Thymus (tissue), 11 donors: ENCODE measurements at regions not wholly inside any gene's neighbourhood (a gene's known extent, or its start where the extent isn't known, plus 50 kb on each side); places are given as distances from the start of the nearest gene placed in this dataset.
"Not testable (repeated sequence)": the region's sequence is repeated elsewhere in the genome, so short reads cannot be mapped to it uniquely, and the experiment has no call there.

Experiments used
- DNase-seq, 9 donors: peaks; one replicate each; pipeline ENCODE4 v3.0.0-alpha.2; 2013; ENCODE audit warnings: low spot score in 9 of 9, low read depth in 6 of 9, missing footprints in 1 of 9
- H3K27ac ChIP-seq, 2 donors: one replicate each; pipeline ENCODE4 v1.5.1; 2013; ENCODE audit warnings: control low read depth in 1 of 2, low read depth in 1 of 2, low read length in 1 of 2, mild to moderate bottlenecking in 1 of 2, moderate library complexity in 1 of 2
- H3K27me3 ChIP-seq, 2 donors: one replicate each; pipeline ENCODE4 v1.5.1; 2013; ENCODE audit warnings: low read length in 1 of 2; ENCODE audit not compliant: control insufficient read depth in 2 of 2, insufficient read depth in 1 of 2
- H3K36me3 ChIP-seq, 2 donors: one replicate each; pipeline ENCODE4 v1.5.1; 2013; ENCODE audit warnings: low read length in 1 of 2, mild to moderate bottlenecking in 1 of 2, moderate library complexity in 1 of 2; ENCODE audit not compliant: control insufficient read depth in 2 of 2, insufficient read depth in 2 of 2
- H3K4me1 ChIP-seq, 2 donors: one replicate each; pipeline ENCODE4 v1.5.1; 2013; ENCODE audit warnings: low read length in 2 of 2; ENCODE audit not compliant: control insufficient read depth in 2 of 2, insufficient read depth in 2 of 2
- H3K4me3 ChIP-seq, 2 donors: one replicate each; pipeline ENCODE4 v1.5.1; 2013; ENCODE audit warnings: low read length in 2 of 2, control low read depth in 1 of 2, mild to moderate bottlenecking in 1 of 2
- H3K9me3 ChIP-seq, 2 donors: one replicate each; pipeline ENCODE4 v1.5.1; 2013; ENCODE audit warnings: low read length in 1 of 2, mild to moderate bottlenecking in 1 of 2; ENCODE audit not compliant: control insufficient read depth in 2 of 2, insufficient read depth in 1 of 2
- WGBS: extraction: QIAGEN DNeasy Blood & Tissue Kit; methylation state at CpG from one replicate; pipeline ENCODE4 v1.1.7; 2013; 5-methylcytosine and 5-hydroxymethylcytosine counted together
- donor health status: healthy.

DNA sequence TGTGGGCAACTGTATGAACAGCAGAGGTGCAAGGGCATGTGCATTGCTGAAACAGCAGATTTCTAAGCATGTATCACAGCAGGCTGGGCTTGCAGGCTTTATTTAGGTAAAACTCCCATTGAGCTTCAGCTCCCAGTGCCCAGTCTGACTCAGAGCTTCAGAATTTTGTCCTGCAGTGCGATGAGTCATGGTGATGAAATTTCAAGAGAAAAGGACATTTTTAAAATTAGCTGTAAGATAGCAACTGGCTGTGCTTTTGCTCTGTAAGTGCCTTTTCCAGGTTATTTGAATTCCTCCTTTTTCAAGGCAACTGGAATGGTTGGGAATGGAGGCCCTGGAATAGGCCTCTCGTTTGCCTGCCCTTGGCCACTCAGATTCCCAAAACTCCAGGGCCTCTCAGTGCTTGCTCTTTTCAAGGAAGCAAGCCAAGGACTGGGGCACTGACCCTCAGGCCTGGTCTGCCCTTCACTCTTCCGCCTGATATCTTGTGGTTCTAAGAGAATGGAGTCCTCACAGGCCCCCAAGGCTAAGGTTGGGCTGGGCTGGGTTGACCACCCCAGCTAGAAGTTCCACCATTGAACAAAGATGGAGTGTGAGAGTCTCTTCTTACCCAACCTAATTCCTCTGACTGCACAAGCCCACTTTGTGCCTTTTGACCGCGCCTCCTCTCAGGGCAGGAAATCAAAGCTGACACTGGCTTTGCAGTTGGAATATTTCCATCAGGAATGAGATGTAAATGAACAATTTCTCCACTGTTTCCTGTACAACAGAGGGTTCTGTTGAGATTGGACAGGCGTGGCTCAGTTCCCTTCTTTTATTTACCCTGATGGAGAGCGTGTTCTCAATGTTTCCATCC, 59.5 kb upstream of the PRSS23 start:
- H3K27ac ChIP-seq: peak overlapping the region; percentile 44 to 45
- no peaks in the 10 kb centered on the region for H3K9me3 ChIP-seq
- DNase-seq: no peak
- no peaks in the 10 kb centered on the region for H3K36me3 ChIP-seq
- no peaks in the 10 kb centered on the region for H3K27me3 ChIP-seq
- H3K4me3 ChIP-seq: no peak overlapping the region
- peaks cover 0 to 5% of the 10 kb centered on the region in 2 donors for H3K4me1 ChIP-seq
- WGBS: 94% methylated on average over 7 of the region's 7 CpGs

GRCh38 chr11:86738568-86738967, 61.8 kb upstream of the PRSS23 start:
- WGBS: 99% methylated on average over 2 of the region's 2 CpGs
- H3K9me3 ChIP-seq: no peaks in the 10 kb centered on the region
- no peak for DNase-seq
- H3K36me3 ChIP-seq: no peaks in the 10 kb centered on the region
- H3K27me3 ChIP-seq: no peaks in the 10 kb centered on the region
- no peak overlapping the region for H3K4me3 ChIP-seq
- H3K4me1 ChIP-seq: peaks cover 0 to 5% of the 10 kb centered on the region in 2 donors
- no peak overlapping the region for H3K27ac ChIP-seq

DNA sequence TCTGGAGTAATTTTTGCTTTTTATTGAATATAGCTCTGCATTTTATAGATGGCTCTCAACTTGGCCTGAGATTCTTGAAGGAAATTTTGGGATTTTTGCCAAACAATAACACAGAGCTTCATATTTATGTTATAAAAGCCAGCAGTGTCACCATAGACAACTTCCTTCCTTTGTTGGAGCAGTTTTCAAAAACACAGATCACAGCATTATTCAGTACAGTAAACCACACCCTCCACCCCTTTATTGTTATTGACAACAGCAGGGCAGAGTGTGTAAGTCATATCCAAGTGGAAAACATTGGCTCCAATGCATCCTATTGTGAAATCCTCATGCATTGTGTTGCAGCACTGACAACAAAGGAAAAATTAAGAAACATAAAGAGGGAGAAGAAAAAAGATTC, 62.6 kb upstream of the PRSS23 start:
- no peak for DNase-seq
- H3K27ac ChIP-seq: no peak overlapping the region
- no peaks in the 10 kb centered on the region for H3K36me3 ChIP-seq
- H3K4me1 ChIP-seq: peaks cover 0 to 5% of the 10 kb centered on the region in 2 donors
- no peaks in the 10 kb centered on the region for H3K27me3 ChIP-seq
- H3K9me3 ChIP-seq: no peaks in the 10 kb centered on the region
- no peak overlapping the region for H3K4me3 ChIP-seq

GRCh38 chr11:86737230-86737629, 63.1 kb upstream of the PRSS23 start:
- no peaks in the 10 kb centered on the region for H3K9me3 ChIP-seq
- no peak for DNase-seq
- no peak overlapping the region for H3K27ac ChIP-seq
- no peaks in the 10 kb centered on the region for H3K27me3 ChIP-seq
- H3K4me3 ChIP-seq: no peak overlapping the region
- peaks cover 0 to 5% of the 10 kb centered on the region in 2 donors for H3K4me1 ChIP-seq
- H3K36me3 ChIP-seq: no peaks in the 10 kb centered on the region

DNA sequence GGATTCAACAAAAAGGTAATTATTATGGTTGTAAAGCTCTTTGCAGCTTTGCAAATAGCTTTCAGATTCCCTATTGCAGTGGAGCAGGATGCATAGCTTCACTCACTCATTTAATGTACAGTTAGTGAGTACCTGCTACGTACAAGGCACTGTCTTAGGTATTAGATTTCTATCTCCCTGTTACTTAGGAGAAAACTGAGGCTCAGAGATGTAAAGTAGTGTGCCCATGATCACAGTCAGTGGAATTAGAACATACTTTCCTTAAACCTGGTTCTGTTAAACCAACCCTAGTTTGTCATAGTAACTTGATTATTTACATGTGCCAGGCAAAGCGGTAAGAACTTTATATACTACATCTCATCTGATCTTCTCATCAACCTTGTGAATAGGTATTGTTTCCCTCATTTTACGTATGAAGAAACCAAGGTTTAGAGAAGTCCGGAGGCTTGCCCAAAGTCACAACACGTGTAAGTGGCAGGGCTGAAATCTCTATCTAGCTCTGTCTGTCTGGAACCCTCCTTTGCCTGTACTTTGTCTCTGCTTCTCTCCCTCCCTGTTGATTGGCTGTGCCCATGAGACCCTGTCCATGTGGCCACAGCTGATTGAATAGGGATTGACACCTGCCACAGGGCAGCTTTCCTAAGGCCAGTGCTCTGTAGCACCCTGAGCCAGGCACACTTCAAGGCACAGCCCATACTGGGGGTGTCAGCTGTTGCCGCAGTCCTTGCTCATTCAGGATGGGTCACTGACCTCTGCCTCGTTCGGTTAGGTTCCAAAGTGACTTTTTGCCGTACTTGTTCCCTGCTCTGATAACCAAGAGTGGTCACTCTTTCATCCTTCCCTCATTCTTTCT, 63.8 kb upstream of the PRSS23 start:
- H3K4me1 ChIP-seq: peaks cover 0 to 5% of the 10 kb centered on the region in 2 donors
- H3K27ac ChIP-seq: no peak overlapping the region
- WGBS: 81% methylated on average over 9 of the region's 9 CpGs
- H3K27me3 ChIP-seq: no peaks in the 10 kb centered on the region
- H3K9me3 ChIP-seq: no peaks in the 10 kb centered on the region
- no peaks in the 10 kb centered on the region for H3K36me3 ChIP-seq
- no peak overlapping the region for H3K4me3 ChIP-seq
- DNase-seq: no peak

- Histone ChIP-seq H3K36me3 (no peaks in the 10 kb centered on the region), H3K27me3 (no peaks in the 10 kb centered on the region), H3K9me3 (no peaks in the 10 kb centered on the region), H3K4me1 (peaks cover 0 to 3% of the 10 kb centered on the region in 2 donors), H3K4me3 (no peak overlapping the region), H3K27ac (no peak overlapping the region)
- DNase-seq: no peak
- WGBS: 93% methylated on average over 3 of the region's 3 CpGs
Observed at GRCh38 chr11:86735451-86736290, 63.3 kb upstream of the ME3 start.

DNA sequence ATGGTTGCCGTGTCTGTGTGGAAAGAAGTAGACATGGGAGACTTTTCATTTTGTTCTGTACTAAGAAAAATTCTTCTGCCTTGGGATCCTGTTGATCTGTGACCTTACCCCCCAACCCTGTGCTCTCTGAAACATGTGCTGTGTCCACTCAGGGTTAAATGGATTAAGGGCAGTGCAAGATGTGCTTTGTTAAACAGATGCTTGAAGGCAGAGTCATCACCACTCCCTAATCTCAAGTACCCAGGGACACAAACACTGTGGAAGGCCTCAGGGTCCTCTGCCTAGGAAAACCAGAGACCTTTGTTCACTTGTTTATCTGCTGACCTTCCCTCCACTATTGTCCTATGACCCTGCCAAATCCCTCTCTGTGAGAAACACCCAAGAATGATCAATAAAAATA, 60.3 kb upstream of the ME3 start:
- not testable (repeated sequence) for H3K27ac ChIP-seq, DNase-seq, H3K4me3 ChIP-seq, H3K4me1 ChIP-seq, H3K9me3 ChIP-seq, H3K27me3 ChIP-seq, H3K36me3 ChIP-seq
- no CpG with 5 or more reads among the region's 1 CpG for WGBS

GRCh38 chr11:86732286-86732685, 59.9 kb upstream of the ME3 start:
- not testable (repeated sequence) for H3K4me1 ChIP-seq, H3K36me3 ChIP-seq, H3K27me3 ChIP-seq, H3K9me3 ChIP-seq, H3K4me3 ChIP-seq, H3K27ac ChIP-seq, DNase-seq
- WGBS: 94% methylated on average over 20 of the region's 27 CpGs

- H3K27ac ChIP-seq, DNase-seq, H3K27me3 ChIP-seq, H3K36me3 ChIP-seq, H3K9me3 ChIP-seq, H3K4me3 ChIP-seq, H3K4me1 ChIP-seq: not testable (repeated sequence)
- WGBS: 95% methylated on average over 1 of the region's 1 CpG
Observed at GRCh38 chr11:86729576-86729975, 57.2 kb upstream of the ME3 start.
